HepG2 (cell line): ENCODE measurements at regions not wholly inside any gene's neighbourhood (a gene's known extent, or its start where the extent isn't known, plus 50 kb on each side); places are given as distances from the start of the nearest gene placed in this dataset.

Experiments
- MZF1 ChIP-seq: sonication (generic); formaldehyde crosslinking; IDR thresholded peaks from 2 replicates; pipeline ENCODE4 v1.8.1; 2023; ENCODE audit warnings: mild to moderate bottlenecking, missing genetic modification reagents, borderline replicate concordance
- NFATC3 ChIP-seq: sonication (generic); formaldehyde crosslinking; IDR thresholded peaks from 2 replicates; pipeline ENCODE4 v1.5.1; 2020; ENCODE audit warnings: mild to moderate bottlenecking, missing genetic modification reagents
- NR1H2 ChIP-seq: sonication (generic); formaldehyde crosslinking; IDR thresholded peaks from 2 replicates; pipeline ENCODE4 v1.8.1; 2022; ENCODE audit warnings: low read depth, missing genetic modification reagents, borderline replicate concordance
- U2AF2 ChIP-seq: fragments of 200-400 bp; formaldehyde crosslinking; IDR thresholded peaks from 2 replicates; pipeline ENCODE4 v1.6.1; 2017; ENCODE audit warnings: low read depth, mild to moderate bottlenecking, low read length
- ZNF674 ChIP-seq: sonication (generic); formaldehyde crosslinking; IDR thresholded peaks from 2 replicates; pipeline ENCODE4 v1.5.0; 2020; ENCODE audit warnings: low read depth, mild to moderate bottlenecking, missing genetic modification reagents
- TF ChIP-seq, protein P1 (sequence below): sonication (generic); formaldehyde crosslinking; IDR thresholded peaks from 2 replicates; pipeline ENCODE4 v1.5.0; 2020; ENCODE audit warnings: mild to moderate bottlenecking, missing genetic modification reagents, moderate library complexity

DNA sequence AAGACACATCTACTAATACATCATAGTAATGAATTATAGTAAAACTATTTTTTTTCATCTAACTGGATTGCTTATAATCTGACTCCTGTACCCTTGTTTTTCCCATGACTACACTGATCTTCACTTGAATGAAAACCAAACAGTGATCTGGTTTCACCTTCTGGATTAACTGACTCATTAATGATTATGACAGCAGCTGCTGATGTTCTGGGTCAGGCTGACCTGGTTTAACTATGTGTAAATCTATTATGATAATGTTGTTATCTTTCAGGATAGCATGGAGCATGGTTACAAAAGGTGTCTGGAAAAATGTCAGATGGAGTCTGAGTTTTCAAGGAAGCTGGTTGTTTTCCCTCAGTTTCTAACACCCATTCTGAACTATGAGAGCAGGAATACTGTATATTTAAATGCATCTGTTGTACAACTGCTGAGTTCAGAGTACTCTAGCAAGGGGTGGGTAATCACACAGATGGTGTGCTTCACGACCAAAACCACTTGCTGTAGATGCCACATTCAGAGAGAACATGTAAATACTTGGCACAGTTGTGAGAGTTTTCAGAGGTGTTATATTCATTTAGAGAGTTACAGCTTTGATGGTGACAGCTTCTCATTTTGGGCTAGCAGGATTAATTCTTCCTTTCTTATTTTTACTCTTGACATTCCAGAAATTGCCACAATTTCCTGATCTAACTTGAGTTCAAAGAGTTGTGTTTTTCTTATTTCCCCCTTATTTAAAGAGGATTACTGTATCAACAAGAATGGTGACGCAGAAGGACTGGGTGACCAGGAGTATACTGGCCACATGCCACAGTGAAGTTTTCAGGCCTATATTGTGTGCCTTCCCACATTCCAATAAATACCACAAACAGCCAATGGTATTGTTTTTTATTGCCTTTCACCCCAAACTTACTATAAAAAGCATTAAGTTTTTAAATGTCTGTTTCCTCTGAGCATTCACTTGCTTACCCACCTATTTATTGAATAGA, 249.7 kb upstream of the TET2 start:
- TF ChIP-seq U2AF2, result no peak
- no peak for TF ChIP-seq MZF1 (CRISPR knock-in tag)
- no peak for TF ChIP-seq NR1H2 (CRISPR knock-in tag)
- TF ChIP-seq, protein P1, sequence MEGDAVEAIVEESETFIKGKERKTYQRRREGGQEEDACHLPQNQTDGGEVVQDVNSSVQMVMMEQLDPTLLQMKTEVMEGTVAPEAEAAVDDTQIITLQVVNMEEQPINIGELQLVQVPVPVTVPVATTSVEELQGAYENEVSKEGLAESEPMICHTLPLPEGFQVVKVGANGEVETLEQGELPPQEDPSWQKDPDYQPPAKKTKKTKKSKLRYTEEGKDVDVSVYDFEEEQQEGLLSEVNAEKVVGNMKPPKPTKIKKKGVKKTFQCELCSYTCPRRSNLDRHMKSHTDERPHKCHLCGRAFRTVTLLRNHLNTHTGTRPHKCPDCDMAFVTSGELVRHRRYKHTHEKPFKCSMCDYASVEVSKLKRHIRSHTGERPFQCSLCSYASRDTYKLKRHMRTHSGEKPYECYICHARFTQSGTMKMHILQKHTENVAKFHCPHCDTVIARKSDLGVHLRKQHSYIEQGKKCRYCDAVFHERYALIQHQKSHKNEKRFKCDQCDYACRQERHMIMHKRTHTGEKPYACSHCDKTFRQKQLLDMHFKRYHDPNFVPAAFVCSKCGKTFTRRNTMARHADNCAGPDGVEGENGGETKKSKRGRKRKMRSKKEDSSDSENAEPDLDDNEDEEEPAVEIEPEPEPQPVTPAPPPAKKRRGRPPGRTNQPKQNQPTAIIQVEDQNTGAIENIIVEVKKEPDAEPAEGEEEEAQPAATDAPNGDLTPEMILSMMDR (CRISPR knock-in tag), result no peak
- TF ChIP-seq ZNF674 (CRISPR knock-in tag), result no peak
- no peak for TF ChIP-seq NFATC3 (CRISPR knock-in tag)
